ENCODE measurements at regions not wholly inside any gene's neighbourhood (a gene's known extent, or its start where the extent isn't known, plus 50 kb on each side); places are given as distances from the start of the nearest gene placed in this dataset.
A peak's percentile ranks its signal among the peaks of the same experiment; 100 is the strongest.
"Not testable (repeated sequence)": the region's sequence is repeated elsewhere in the genome, so short reads cannot be mapped to it uniquely, and the experiment has no call there.

GRCh38 chr15:98528046-98528725, 120.2 kb upstream of the IGF1R start:
- DNase-seq: no peak

- no peak for DNase-seq
These were observed 118.9 kb upstream of the IGF1R start for GRCh38 chr15:98529205-98530145.

GRCh38 chr15:98530570-98530969, 117.8 kb upstream of the IGF1R start:
- no peak for DNase-seq

- no peak for DNase-seq
These were observed 116.3 kb upstream of the IGF1R start for GRCh38 chr15:98532063-98532462.

DNA sequence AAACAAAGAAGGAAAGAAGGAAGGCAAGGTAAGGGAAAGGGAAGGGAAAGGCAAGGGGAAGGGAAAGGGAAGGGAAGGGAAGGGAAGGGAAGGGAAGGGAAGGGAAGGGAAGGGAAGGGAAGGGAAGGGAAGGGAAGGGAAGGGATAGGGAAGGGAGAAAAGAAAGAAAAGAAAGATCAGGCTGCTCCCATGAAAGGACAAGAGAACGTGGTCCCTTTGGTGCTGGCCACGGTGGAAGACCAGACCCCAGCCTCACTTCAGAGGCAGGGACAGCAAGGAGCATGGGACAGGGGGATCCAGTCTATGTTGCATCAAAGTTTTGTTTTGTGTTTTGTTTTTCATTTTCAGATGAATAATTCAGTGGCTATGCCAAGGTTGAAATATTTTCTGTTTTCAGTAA, 111.4 kb upstream of the IGF1R start:
- no peak for DNase-seq

GRCh38 chr15:98537516-98538060, 110.8 kb upstream of the IGF1R start:
- DNase-seq: no peak

- DNase-seq: no peak
These were observed 106.8 kb upstream of the IGF1R start for GRCh38 chr15:98541519-98541918.

- no peak for DNase-seq
These were observed 105.1 kb upstream of the IGF1R start for GRCh38 chr15:98543237-98543636.

DNA sequence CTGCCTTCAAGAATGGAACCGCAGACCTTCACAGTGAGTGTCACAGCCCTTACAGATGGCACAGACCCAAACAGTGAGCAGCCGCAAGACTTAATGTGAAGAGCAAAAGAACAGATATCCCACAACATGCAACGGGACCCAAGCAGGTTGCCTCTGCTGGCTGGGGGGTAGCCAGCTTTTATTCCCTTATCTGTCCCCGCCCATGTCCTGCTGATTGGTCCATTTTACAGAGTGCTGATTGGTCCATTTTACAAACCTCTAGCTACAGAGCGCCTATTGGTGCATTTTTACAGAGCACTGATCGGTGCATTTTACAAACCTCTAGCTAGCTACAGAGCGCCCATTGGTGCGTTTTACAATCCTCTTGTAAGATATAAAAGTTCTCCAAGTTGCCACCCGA, 102.0 kb upstream of the IGF1R start:
- no peak for DNase-seq

DNA sequence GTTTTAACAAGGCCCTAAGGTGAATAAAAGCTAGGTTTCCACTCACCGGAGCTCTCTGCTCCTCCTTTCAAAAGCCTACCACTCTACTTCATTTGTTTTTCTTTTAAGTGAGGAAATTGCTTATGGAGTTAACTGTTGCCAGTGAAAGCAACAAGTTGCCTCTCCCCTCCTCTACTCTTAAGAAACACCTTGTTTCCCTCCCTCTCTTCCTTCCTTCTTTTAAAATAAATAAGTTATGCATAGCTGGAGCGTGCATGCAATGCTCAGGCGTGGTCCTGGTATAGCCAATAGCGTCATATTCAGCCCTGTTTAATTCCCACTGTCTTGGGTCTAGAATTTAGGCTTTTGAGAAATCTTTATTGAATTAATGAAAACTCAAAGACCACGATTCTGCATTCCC, 101.1 kb upstream of the IGF1R start:
- peak; percentile 24 for DNase-seq

DNA sequence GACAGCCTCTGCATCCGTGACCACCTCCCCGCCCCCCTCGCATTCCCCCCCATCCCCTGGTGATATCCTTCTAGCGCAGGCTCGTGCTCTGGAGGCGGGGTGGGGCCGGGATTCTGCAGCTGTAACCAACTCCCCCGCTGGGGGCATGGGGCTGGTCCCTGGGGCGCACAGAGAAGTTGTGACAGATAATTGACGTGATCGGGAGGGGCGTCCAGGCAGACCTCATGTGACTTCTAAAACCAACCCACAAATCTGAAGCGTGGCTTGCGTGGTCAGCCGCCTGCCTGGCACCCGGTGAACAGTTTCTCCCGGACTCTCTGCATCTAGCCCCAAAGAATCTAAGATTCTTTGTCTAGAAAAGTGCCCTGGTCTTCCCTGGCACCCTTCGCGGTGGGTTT, 100.6 kb upstream of the IGF1R start:
- DNase-seq: no peak

GRCh38 chr15:98548139-98548971, 100.0 kb upstream of the IGF1R start:
- DNase-seq: peak; percentile 82

- DNase-seq: no peak
These were observed 99.3 kb upstream of the IGF1R start for GRCh38 chr15:98549003-98549402.

- DNase-seq: no peak
These were observed 98.6 kb upstream of the IGF1R start for GRCh38 chr15:98549741-98550140.

GRCh38 chr15:98550363-98550762, 98.0 kb upstream of the IGF1R start:
- DNase-seq: not testable (repeated sequence)

- no peak for DNase-seq
These were observed 96.3 kb upstream of the IGF1R start for GRCh38 chr15:98551936-98552562.

GRCh38 chr15:98554272-98555172, 93.8 kb upstream of the IGF1R start:
- no peak for DNase-seq

- DNase-seq: no peak
These were observed 93.2 kb upstream of the IGF1R start for GRCh38 chr15:98555173-98555515.

- no peak for DNase-seq
These were observed 92.0 kb upstream of the IGF1R start for GRCh38 chr15:98556321-98556720.

GRCh38 chr15:98560338-98560737, 88.0 kb upstream of the IGF1R start:
- no peak for DNase-seq

All from right kidney (tissue), 1 donor.